ENCODE measurements at regions not wholly inside any gene's neighbourhood (a gene's known extent, or its start where the extent isn't known, plus 50 kb on each side); places are given as distances from the start of the nearest gene placed in this dataset.

DNA sequence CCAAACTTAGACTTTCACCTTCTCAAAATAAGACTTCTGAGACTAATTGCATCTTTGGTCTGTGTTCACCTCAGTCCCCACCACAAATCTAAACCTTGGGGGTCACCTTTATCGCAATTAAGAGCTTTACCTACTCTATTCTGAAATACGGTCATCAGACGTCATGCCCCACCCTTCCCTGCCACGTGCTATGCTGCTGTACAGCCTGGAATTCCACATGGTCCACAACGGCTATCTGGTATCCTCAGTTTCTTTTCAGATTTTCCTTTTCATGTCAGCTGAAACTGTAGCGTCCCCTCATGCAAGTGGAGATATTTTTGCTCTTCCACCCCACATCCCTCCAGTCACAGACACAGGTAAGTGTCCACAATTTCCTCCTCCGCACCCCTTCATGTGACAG, 511.1 kb downstream of the DIRAS2 start:
- Histone ChIP-seq H3K27me3 (ENCODE audit: control insufficient read depth in 1 of 2, insufficient read depth in 2 of 2, low read length in 1 of 2) (no peaks in the 10 kb centered on the region), H3K27ac (ENCODE audit: low read depth in 1 of 2, low read length in 2 of 2) (no peak overlapping the region), H3K4me3 (ENCODE audit: low read length in 2 of 2) (no peak overlapping the region), H3K36me3 (ENCODE audit: control insufficient read depth in 1 of 2, insufficient read depth in 2 of 2, low read length in 1 of 2) (no peaks in the 10 kb centered on the region), H3K9me3 (ENCODE audit: control insufficient read depth, low read length) (no peaks in the 10 kb centered on the region), H3K4me1 (ENCODE audit: control insufficient read depth in 1 of 2, insufficient read depth in 2 of 2, low read length in 2 of 2) (peaks cover 0 to 2% of the 10 kb centered on the region in 2 donors)
- ATAC-seq (ENCODE audit: low FRiP score), result no peak
- no peak for DNase-seq
- WGBS, 2 donors, result 76 to 78% methylated on average over 7 of the region's 7 CpGs
- intact Hi-C loops (cut with DNase I), result no loop called here

DNA sequence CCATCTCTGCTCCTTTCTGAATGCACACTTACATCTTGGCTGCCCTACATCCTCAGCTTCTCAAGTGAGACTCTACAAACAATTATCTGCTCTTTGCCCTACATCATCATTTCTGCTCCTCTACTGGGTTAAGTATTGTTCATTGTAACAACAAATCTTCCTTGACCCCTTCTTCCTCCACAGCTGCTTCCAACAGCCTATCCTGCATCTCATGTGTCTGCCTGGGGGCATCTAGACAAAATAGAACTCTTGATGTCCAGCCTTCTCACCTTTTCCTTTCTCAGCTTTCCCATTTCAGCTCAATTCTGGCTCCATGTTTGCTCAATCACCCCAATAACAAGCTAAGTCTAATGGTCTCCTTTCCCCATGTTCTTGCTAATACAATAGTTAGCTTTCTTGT, 509.8 kb downstream of the DIRAS2 start:
- intact Hi-C loops (cut with DNase I), result no loop called here
- Histone ChIP-seq H3K27ac (ENCODE audit: low read depth in 1 of 2, low read length in 2 of 2) (no peak overlapping the region), H3K36me3 (ENCODE audit: control insufficient read depth in 1 of 2, insufficient read depth in 2 of 2, low read length in 1 of 2) (no peaks in the 10 kb centered on the region), H3K9me3 (ENCODE audit: control insufficient read depth, low read length) (no peaks in the 10 kb centered on the region), H3K4me1 (ENCODE audit: control insufficient read depth in 1 of 2, insufficient read depth in 2 of 2, low read length in 2 of 2) (peaks cover 0 to 2% of the 10 kb centered on the region in 2 donors), H3K4me3 (ENCODE audit: low read length in 2 of 2) (no peak overlapping the region), H3K27me3 (ENCODE audit: control insufficient read depth in 1 of 2, insufficient read depth in 2 of 2, low read length in 1 of 2) (no peaks in the 10 kb centered on the region)
- DNase-seq (no peak), ATAC-seq (ENCODE audit: low FRiP score) (no peak)

- no peak overlapping the region for H3K4me3 ChIP-seq (ENCODE audit: low read length in 2 of 2)
- H3K4me1 ChIP-seq (ENCODE audit: control insufficient read depth in 1 of 2, insufficient read depth in 2 of 2, low read length in 2 of 2), result peaks cover 0 to under 1% of the 10 kb centered on the region in 2 donors
- no peak overlapping the region for H3K27ac ChIP-seq (ENCODE audit: low read depth in 1 of 2, low read length in 2 of 2)
- no peak for ATAC-seq (ENCODE audit: low FRiP score)
- H3K36me3 ChIP-seq (ENCODE audit: control insufficient read depth in 1 of 2, insufficient read depth in 2 of 2, low read length in 1 of 2), result no peaks in the 10 kb centered on the region
- intact Hi-C loops (cut with DNase I), result no loop called here
- DNase-seq, result no peak
- H3K27me3 ChIP-seq (ENCODE audit: control insufficient read depth in 1 of 2, insufficient read depth in 2 of 2, low read length in 1 of 2), result no peaks in the 10 kb centered on the region
- H3K9me3 ChIP-seq (ENCODE audit: control insufficient read depth, low read length), result no peaks in the 10 kb centered on the region
- WGBS, 2 donors, result 18 to 27% methylated on average over 1 of the region's 1 CpG
Measured at GRCh38 chr9:90137801-90138200, 504.8 kb downstream of the DIRAS2 start.

- Histone ChIP-seq H3K4me3 (ENCODE audit: low read length in 2 of 2) (no peak overlapping the region), H3K27me3 (ENCODE audit: control insufficient read depth in 1 of 2, insufficient read depth in 2 of 2, low read length in 1 of 2) (no peaks in the 10 kb centered on the region), H3K36me3 (ENCODE audit: control insufficient read depth in 1 of 2, insufficient read depth in 2 of 2, low read length in 1 of 2) (no peaks in the 10 kb centered on the region), H3K27ac (ENCODE audit: low read depth in 1 of 2, low read length in 2 of 2) (no peak overlapping the region), H3K9me3 (ENCODE audit: control insufficient read depth, low read length) (no peaks in the 10 kb centered on the region), H3K4me1 (ENCODE audit: control insufficient read depth in 1 of 2, insufficient read depth in 2 of 2, low read length in 2 of 2) (no peaks in the 10 kb centered on the region)
- DNase-seq (no peak), ATAC-seq (ENCODE audit: low FRiP score) (no peak)
- intact Hi-C loops (cut with DNase I), result loop anchor here in 1 of 2 donors (5.0 kb wide), 1 partner anchor 732 kb away; no protein-coding TSS in a partner anchor
- 70 to 75% methylated on average over 7 of the region's 7 CpGs for WGBS, 2 donors
Measured at GRCh38 chr9:90140131-90140818, 502.3 kb downstream of the DIRAS2 start.

GRCh38 chr9:90141723-90142122, 500.9 kb downstream of the DIRAS2 start:
- intact Hi-C loops (cut with DNase I), result loop anchor here in 1 of 2 donors (5.0 kb wide), 1 partner anchor 731 kb away; no protein-coding TSS in a partner anchor
- 28 to 31% methylated on average over 5 of the region's 5 CpGs for WGBS, 2 donors
- ATAC-seq (ENCODE audit: low FRiP score) (no peak), DNase-seq (no peak)
- Histone ChIP-seq H3K36me3 (ENCODE audit: control insufficient read depth in 1 of 2, insufficient read depth in 2 of 2, low read length in 1 of 2) (no peaks in the 10 kb centered on the region), H3K9me3 (ENCODE audit: control insufficient read depth, low read length) (no peaks in the 10 kb centered on the region), H3K27me3 (ENCODE audit: control insufficient read depth in 1 of 2, insufficient read depth in 2 of 2, low read length in 1 of 2) (no peaks in the 10 kb centered on the region), H3K4me1 (ENCODE audit: control insufficient read depth in 1 of 2, insufficient read depth in 2 of 2, low read length in 2 of 2) (no peaks in the 10 kb centered on the region), H3K4me3 (ENCODE audit: low read length in 2 of 2) (no peak overlapping the region), H3K27ac (ENCODE audit: low read depth in 1 of 2, low read length in 2 of 2) (no peak overlapping the region)

- DNase-seq (peak in 1 of 2 donors; percentile 49), ATAC-seq (ENCODE audit: low FRiP score) (no peak)
- no peak overlapping the region for H3K27ac ChIP-seq (ENCODE audit: low read depth in 1 of 2, low read length in 2 of 2)
- no peaks in the 10 kb centered on the region for H3K27me3 ChIP-seq (ENCODE audit: control insufficient read depth in 1 of 2, insufficient read depth in 2 of 2, low read length in 1 of 2)
- WGBS, 2 donors, result 4 to 6% methylated on average over 5 of the region's 5 CpGs
- H3K9me3 ChIP-seq (ENCODE audit: control insufficient read depth, low read length), result no peaks in the 10 kb centered on the region
- intact Hi-C loops (cut with DNase I), result loop anchor here in 1 of 2 donors (5.0 kb wide), 1 partner anchor 730 kb away; no protein-coding TSS in a partner anchor
- H3K36me3 ChIP-seq (ENCODE audit: control insufficient read depth in 1 of 2, insufficient read depth in 2 of 2, low read length in 1 of 2), result no peaks in the 10 kb centered on the region
- no peak overlapping the region for H3K4me3 ChIP-seq (ENCODE audit: low read length in 2 of 2)
- no peaks in the 10 kb centered on the region for H3K4me1 ChIP-seq (ENCODE audit: control insufficient read depth in 1 of 2, insufficient read depth in 2 of 2, low read length in 2 of 2)
Measured at GRCh38 chr9:90142580-90142979, 500.0 kb downstream of the DIRAS2 start.

GRCh38 chr9:90147426-90147825, 495.2 kb downstream of the DIRAS2 start:
- ATAC-seq (ENCODE audit: low FRiP score), result no peak
- no peak overlapping the region for H3K27ac ChIP-seq (ENCODE audit: low read depth in 1 of 2, low read length in 2 of 2)
- intact Hi-C loops (cut with DNase I), result no loop called here
- no peaks in the 10 kb centered on the region for H3K36me3 ChIP-seq (ENCODE audit: control insufficient read depth in 1 of 2, insufficient read depth in 2 of 2, low read length in 1 of 2)
- no peaks in the 10 kb centered on the region for H3K27me3 ChIP-seq (ENCODE audit: control insufficient read depth in 1 of 2, insufficient read depth in 2 of 2, low read length in 1 of 2)
- WGBS, 2 donors, result 50 to 54% methylated on average over 3 of the region's 3 CpGs
- no peak for DNase-seq
- H3K9me3 ChIP-seq (ENCODE audit: control insufficient read depth, low read length), result no peaks in the 10 kb centered on the region
- no peaks in the 10 kb centered on the region for H3K4me1 ChIP-seq (ENCODE audit: control insufficient read depth in 1 of 2, insufficient read depth in 2 of 2, low read length in 2 of 2)
- no peak overlapping the region for H3K4me3 ChIP-seq (ENCODE audit: low read length in 2 of 2)

DNA sequence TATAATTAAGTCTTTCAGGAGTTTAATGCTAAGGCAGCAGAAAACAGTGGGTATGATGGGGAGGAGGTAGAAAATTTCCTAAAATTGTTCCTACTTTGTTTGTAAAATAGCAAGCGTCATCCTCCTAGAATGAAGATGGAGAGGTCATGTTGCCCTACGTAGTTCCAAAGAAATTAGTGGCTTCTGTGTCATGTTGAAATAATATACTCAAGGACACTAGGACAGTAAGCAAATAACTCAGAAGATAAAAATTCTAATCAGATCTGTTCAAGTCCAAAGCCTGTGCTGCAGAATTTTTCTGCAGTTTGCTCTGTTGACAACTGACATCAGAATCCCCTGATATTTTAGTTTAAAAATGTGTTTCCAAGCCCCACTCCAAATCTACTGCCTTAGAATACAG, 486.3 kb downstream of the DIRAS2 start:
- Histone ChIP-seq H3K4me3 (ENCODE audit: low read length in 2 of 2) (no peak overlapping the region), H3K27ac (ENCODE audit: low read depth in 1 of 2, low read length in 2 of 2) (no peak overlapping the region), H3K9me3 (ENCODE audit: control insufficient read depth, low read length) (no peaks in the 10 kb centered on the region), H3K36me3 (ENCODE audit: control insufficient read depth in 1 of 2, insufficient read depth in 2 of 2, low read length in 1 of 2) (no peaks in the 10 kb centered on the region), H3K4me1 (ENCODE audit: control insufficient read depth in 1 of 2, insufficient read depth in 2 of 2, low read length in 2 of 2) (no peaks in the 10 kb centered on the region), H3K27me3 (ENCODE audit: control insufficient read depth in 1 of 2, insufficient read depth in 2 of 2, low read length in 1 of 2) (no peaks in the 10 kb centered on the region)
- DNase-seq (no peak), ATAC-seq (ENCODE audit: low FRiP score) (no peak)
- intact Hi-C loops (cut with DNase I), result no loop called here
- WGBS, 2 donors, result 49 to 58% methylated on average over 2 of the region's 2 CpGs

- no peaks in the 10 kb centered on the region for H3K4me1 ChIP-seq (ENCODE audit: control insufficient read depth in 1 of 2, insufficient read depth in 2 of 2, low read length in 2 of 2)
- ATAC-seq (ENCODE audit: low FRiP score) (no peak), DNase-seq (no peak)
- intact Hi-C loops (cut with DNase I), result no loop called here
- 90 to 96% methylated on average over 5 of the region's 5 CpGs for WGBS, 2 donors
- no peaks in the 10 kb centered on the region for H3K9me3 ChIP-seq (ENCODE audit: control insufficient read depth, low read length)
- no peaks in the 10 kb centered on the region for H3K36me3 ChIP-seq (ENCODE audit: control insufficient read depth in 1 of 2, insufficient read depth in 2 of 2, low read length in 1 of 2)
- H3K4me3 ChIP-seq (ENCODE audit: low read length in 2 of 2), result no peak overlapping the region
- no peaks in the 10 kb centered on the region for H3K27me3 ChIP-seq (ENCODE audit: control insufficient read depth in 1 of 2, insufficient read depth in 2 of 2, low read length in 1 of 2)
- H3K27ac ChIP-seq (ENCODE audit: low read depth in 1 of 2, low read length in 2 of 2), result no peak overlapping the region
Measured at GRCh38 chr9:90162326-90162725, 480.3 kb downstream of the DIRAS2 start.
